ENCODE measurements at regions not wholly inside any gene's neighbourhood (a gene's known extent, or its start where the extent isn't known, plus 50 kb on each side); places are given as distances from the start of the nearest gene placed in this dataset.

DNA sequence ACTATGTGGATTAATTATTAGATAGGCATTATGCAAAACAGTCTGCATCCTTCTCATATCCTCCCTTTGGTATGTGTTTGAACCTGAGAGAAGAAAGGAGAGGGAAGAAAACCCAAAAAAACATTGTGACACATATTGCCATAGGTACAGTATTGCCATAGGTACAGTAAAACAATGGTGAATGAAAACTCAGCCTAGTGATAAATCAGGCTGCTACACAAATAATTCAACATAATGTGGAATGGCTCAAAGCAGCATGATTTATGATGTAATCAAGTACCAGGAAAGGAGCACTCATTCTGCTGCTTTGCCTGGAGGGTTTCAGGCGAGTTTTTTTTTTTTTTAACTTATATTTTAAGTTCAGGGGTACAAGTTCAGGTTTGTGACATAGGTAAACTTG lies 213.9 kb upstream of the LYPLAL1 start:
- FAIRE-seq: no peak

DNA sequence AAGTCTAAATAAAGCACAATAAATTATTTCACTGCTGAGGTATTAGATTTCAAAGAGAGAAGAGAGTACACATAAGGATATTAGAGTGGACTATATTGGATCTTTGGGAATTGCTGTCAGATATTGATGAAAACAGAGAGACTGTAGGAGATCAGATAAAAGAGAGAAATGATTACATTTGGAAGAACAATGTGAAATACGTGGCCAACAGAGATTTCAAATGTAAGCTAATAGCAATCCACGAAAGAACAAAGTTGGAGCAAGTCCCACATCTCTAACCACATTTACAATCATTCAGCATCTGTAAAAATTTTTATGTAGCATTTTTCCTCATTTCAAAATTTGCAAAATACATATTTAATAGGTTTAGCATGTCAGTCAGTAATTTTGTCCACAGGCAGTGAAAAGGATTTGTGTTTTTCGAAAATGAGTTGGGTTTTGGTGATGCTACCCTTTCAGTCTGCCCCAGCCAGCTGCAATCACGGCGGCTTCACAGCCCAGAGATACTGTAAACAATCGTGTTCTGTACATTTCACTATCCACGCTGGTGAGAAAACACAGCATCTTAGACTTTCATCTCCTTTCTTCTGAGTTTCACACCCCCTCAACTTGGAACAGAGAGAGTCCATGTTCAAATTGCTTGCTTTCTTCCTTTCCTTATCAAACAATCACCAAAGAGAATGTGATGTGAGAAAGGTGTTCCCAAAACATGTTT lies 209.1 kb upstream of the LYPLAL1 start:
- FAIRE-seq (no peak), DNase-seq (ENCODE audit: insufficient read length, low spot score) (no peak)

More for the DNA sequence above, 213.9 kb upstream of the LYPLAL1 start:
- no peak for DNase-seq (ENCODE audit: insufficient read length, low spot score)

GRCh38 chr1:218965821-218966220 lies 207.9 kb upstream of the LYPLAL1 start:
- DNase-seq (ENCODE audit: insufficient read length, low spot score) (no peak), FAIRE-seq (no peak)

GRCh38 chr1:218967254-218967653 lies 206.4 kb upstream of the LYPLAL1 start:
- no peak for FAIRE-seq

DNA sequence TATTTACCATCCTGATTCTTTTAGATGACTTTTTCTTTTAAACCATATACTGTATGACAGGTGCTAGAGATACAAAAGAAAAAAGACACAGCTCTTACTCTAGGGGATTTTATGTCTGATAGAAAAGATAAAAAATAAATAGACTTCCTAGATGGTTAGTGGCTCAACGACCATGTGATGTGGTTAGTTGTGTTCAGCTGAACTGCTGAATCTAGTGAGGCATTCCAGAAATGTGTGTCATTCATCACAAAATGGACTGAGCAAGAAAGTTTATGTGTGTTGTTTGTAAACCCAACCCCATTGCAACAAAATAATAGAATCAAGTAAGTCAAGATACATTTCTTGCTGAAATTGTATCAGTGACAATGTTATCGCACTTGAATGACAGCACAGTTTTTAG lies 205.8 kb upstream of the LYPLAL1 start:
- peak; percentile 9 for DNase-seq (ENCODE audit: insufficient read length, low spot score)

More at GRCh38 chr1:218967254-218967653, 206.4 kb upstream of the LYPLAL1 start:
- no peak for DNase-seq (ENCODE audit: insufficient read length, low spot score)

DNA sequence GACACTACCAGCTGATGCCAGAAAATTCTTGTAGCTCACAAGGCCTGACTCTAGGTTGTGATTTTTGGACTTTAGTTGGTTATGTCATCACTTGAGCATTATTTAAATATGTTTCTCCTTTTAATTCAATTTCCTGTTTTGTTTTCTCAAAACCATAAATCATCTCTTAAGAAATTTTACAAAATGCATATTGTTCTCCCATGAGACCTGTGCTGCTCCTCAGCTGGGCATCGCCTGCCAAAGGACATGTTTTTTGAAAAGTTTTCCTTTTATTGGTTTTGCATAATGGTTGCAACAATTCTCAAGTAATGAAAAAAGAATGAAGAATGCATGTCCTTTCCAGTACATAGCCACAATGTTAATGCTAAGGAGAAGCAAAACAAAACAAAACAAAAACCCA lies 204.7 kb upstream of the LYPLAL1 start:
- no peak for DNase-seq (ENCODE audit: insufficient read length, low spot score)
- FAIRE-seq: no peak

More for the DNA sequence above, 205.8 kb upstream of the LYPLAL1 start:
- no peak for FAIRE-seq

GRCh38 chr1:218970397-218970990 lies 203.2 kb upstream of the LYPLAL1 start:
- FAIRE-seq (no peak), DNase-seq (ENCODE audit: insufficient read length, low spot score) (no peak)

- DNase-seq (ENCODE audit: insufficient read length, low spot score) (no peak), FAIRE-seq (no peak)
Observed at GRCh38 chr1:218971156-218971555, 202.5 kb upstream of the LYPLAL1 start.

- DNase-seq (ENCODE audit: insufficient read length, low spot score): no peak
- FAIRE-seq: no peak
Observed at GRCh38 chr1:218980881-218981280, 192.8 kb upstream of the LYPLAL1 start.

DNA sequence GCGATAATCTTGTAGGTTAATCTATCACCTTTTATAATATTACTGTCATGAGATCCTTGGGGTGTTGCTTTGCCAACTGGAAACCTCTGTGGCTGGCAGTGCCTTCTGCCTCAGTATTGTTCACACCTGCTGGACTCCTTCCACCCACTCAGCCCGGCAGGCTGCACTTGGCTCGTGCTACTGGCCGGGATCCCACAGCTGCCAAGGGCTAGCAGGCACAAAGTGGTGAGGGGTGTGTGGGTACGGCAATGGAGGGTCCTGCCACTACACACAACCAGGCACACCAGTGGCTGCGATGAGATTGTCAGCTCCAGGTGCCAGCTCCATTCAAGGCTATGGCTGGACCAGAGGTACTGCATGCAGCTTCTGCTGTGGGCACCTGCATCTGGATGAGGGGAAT lies 191.2 kb upstream of the LYPLAL1 start:
- DNase-seq (ENCODE audit: insufficient read length, low spot score): no peak
- no peak for FAIRE-seq

DNA sequence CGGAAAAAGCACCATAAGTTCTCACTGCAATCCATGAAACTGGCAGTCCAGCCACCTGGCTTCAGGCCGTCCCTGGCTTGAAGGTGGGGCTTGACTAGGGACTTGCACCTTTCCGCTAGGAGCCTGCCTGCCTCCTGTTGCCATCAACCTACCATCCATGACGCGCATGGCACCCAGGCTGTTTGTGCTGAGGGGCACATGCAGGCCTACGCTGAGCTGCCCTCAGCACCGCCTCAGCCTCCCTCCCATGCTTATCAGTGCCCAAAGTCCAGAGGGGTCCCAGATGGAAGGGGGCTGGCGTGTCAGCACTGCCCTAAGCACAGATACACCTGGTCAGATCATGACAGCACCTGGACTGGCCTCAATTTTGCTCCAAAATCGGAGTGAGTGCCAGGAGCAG lies 190.2 kb upstream of the LYPLAL1 start:
- no peak for FAIRE-seq
- no peak for DNase-seq (ENCODE audit: insufficient read length, low spot score)

- no peak for FAIRE-seq
- DNase-seq (ENCODE audit: insufficient read length, low spot score): peak; percentile 5
Observed at GRCh38 chr1:218983848-218984247, 189.8 kb upstream of the LYPLAL1 start.

GRCh38 chr1:218985424-218985984 lies 188.2 kb upstream of the LYPLAL1 start:
- no peak for FAIRE-seq
- no peak for DNase-seq (ENCODE audit: insufficient read length, low spot score)

GRCh38 chr1:218986816-218987215 lies 186.9 kb upstream of the LYPLAL1 start:
- FAIRE-seq (no peak), DNase-seq (ENCODE audit: insufficient read length, low spot score) (no peak)

- FAIRE-seq (peak; percentile 49), DNase-seq (ENCODE audit: insufficient read length, low spot score) (no peak)
Observed at GRCh38 chr1:218990019-218990418, 183.7 kb upstream of the LYPLAL1 start.

DNA sequence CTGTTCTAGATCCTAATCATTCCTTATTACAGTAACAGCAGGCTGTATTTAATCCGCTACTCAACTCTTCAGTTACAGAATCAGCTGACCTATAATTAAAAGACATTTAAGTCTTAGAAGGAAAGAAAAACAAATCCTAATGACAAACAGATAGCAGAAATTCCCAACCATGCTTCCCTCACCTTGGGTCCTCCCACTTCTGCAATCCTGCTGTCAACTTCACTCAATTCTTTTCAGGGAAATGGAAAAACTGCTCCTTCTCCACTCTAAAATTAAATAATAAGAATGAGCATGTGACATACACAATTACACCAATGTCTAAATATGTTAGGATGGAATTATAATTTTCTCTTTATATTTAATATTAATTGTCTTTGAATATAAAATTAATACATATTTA lies 182.6 kb upstream of the LYPLAL1 start:
- DNase-seq (ENCODE audit: insufficient read length, low spot score) (no peak), FAIRE-seq (no peak)

DNA sequence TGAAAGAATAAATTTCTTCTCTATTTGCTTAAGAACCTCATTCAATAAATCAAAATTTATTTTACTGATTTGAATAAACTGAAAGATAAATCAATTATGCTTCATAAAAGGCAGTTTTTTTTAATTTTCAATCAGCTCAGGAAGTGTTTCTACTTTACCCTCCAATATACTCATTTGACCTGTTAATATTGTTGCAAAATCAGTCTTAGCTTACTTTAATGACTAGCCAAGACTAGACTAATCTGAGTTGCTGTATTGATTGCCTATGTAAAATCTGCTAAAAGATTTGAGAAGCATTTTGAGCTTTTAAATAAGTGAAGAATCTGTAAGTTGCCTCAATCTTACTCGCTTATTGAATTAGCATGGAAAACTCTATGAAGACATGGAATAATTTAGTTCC lies 179.1 kb upstream of the LYPLAL1 start:
- no peak for FAIRE-seq
- DNase-seq (ENCODE audit: insufficient read length, low spot score): no peak

DNA sequence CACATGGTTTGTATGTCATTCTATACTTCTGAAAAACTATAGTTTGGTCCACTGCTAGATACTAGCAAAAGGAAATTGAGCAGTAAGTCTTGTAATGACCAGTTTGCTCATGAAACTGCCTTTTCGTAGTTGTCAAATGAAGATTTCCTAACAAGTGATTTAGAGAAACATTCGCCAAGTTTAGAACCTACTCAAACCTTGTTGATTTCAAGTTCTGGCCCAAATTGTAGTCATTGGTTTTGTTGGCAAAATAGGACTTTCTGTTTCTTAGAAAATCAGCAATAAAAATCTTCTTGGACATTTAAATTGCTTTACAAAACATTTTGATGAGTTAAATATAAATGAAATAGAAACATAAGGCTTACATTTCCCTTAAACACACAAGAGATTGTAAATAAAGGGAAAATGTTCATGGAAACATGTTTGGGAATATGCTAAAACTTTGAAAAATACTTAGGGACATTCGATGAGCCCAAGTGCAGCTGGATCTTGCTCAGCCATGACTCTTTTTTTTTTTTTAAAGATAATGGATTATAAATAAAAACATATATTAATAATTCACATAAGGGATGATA lies 178.5 kb upstream of the LYPLAL1 start:
- FAIRE-seq (no peak), DNase-seq (ENCODE audit: insufficient read length, low spot score) (no peak)

- FAIRE-seq (no peak), DNase-seq (ENCODE audit: insufficient read length, low spot score) (no peak)
Observed at GRCh38 chr1:218996362-218996761, 177.3 kb upstream of the LYPLAL1 start.

- FAIRE-seq (no peak), DNase-seq (ENCODE audit: insufficient read length, low spot score) (no peak)
Observed at GRCh38 chr1:219000005-219000404, 173.7 kb upstream of the LYPLAL1 start.

DNA sequence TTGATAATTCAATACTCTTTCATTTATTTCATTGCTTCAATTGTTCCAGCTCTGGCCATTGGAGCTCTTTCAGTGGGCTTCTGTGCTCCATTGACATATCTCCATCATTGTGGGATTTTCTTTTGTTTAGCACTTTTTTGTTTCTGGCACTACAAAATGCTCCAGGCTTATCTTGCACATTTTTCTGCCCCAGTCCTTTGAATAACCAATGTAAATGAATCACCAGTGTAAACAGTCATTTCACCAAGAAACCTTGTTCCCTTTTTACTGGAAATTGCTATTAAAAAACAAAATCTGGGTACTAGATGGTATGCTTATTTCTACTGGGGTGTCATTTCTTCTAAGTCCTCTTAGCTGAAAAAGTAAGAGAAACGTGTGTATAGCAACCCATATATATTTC lies 173.0 kb upstream of the LYPLAL1 start:
- no peak for DNase-seq (ENCODE audit: insufficient read length, low spot score)
- no peak for FAIRE-seq

GRCh38 chr1:219010720-219011119 lies 163.0 kb upstream of the LYPLAL1 start:
- DNase-seq (ENCODE audit: insufficient read length, low spot score): no peak
- FAIRE-seq: no peak

Measured in HTR-8/SVneo (cell line).